ENCODE measurements at regions not wholly inside any gene's neighbourhood (a gene's known extent, or its start where the extent isn't known, plus 50 kb on each side); places are given as distances from the start of the nearest gene placed in this dataset.

- Histone ChIP-seq H3K4me1 (ENCODE audit: insufficient read depth, low read length, poor library complexity, severe bottlenecking) (no peaks in the 10 kb centered on the region), H3K9me2 (ENCODE audit: insufficient read depth, low read length) (no peaks in the 10 kb centered on the region), H3K36me3 (ENCODE audit: insufficient read depth, low read length) (no peaks in the 10 kb centered on the region), H3K27ac (ENCODE audit: low read depth, low read length, poor library complexity, severe bottlenecking) (no peak overlapping the region), H3K9me3 (ENCODE audit: low read length) (no peaks in the 10 kb centered on the region), H4K20me1 (ENCODE audit: insufficient read depth, low read length) (no peaks in the 10 kb centered on the region), H3K4me3 (ENCODE audit: low read depth, low read length, poor library complexity, severe bottlenecking) (no peak overlapping the region), H3K79me2 (ENCODE audit: insufficient read depth, low read depth, low read length) (no peaks in the 10 kb centered on the region), H3K4me2 (ENCODE audit: low read length) (no peak overlapping the region), H2AFZ (ENCODE audit: low read length) (no peak overlapping the region)
- no TSS peak for BruUV-seq (replicated peaks)
- POLR2A ChIA-PET, result no interaction called here
- CTCF ChIA-PET (ENCODE audit: unreplicated experiment), result no interaction called here
- no peak for DNase-seq (ENCODE audit: low spot score)
- no peak for TF ChIP-seq CTCF (conservative IDR thresholded peaks at IDR 0.05; ENCODE audit: low read length)
- TF ChIP-seq EZH2phosphoT487 (IDR thresholded peaks at IDR 0.05; ENCODE audit: borderline replicate concordance, low read depth, low read length), result no peak
- intact Hi-C loops (cut with micrococcal nuclease; ENCODE audit: unreplicated experiment), result no loop called here
Measured at GRCh38 chr12:27148791-27149190, 66.4 kb upstream of the C12orf71 start.

- POLR2A ChIA-PET, result no interaction called here
- DNase-seq (ENCODE audit: low spot score), result no peak
- Histone ChIP-seq H3K79me2 (ENCODE audit: insufficient read depth, low read depth, low read length) (no peaks in the 10 kb centered on the region), H3K9me2 (ENCODE audit: insufficient read depth, low read length) (no peaks in the 10 kb centered on the region), H4K20me1 (ENCODE audit: insufficient read depth, low read length) (no peaks in the 10 kb centered on the region), H3K4me1 (ENCODE audit: insufficient read depth, low read length, poor library complexity, severe bottlenecking) (no peaks in the 10 kb centered on the region), H2AFZ (ENCODE audit: low read length) (no peak overlapping the region), H3K9me3 (ENCODE audit: low read length) (no peaks in the 10 kb centered on the region), H3K27ac (ENCODE audit: low read depth, low read length, poor library complexity, severe bottlenecking) (no peak overlapping the region), H3K4me3 (ENCODE audit: low read depth, low read length, poor library complexity, severe bottlenecking) (no peak overlapping the region), H3K4me2 (ENCODE audit: low read length) (no peak overlapping the region), H3K36me3 (ENCODE audit: insufficient read depth, low read length) (no peaks in the 10 kb centered on the region)
- CTCF ChIA-PET (ENCODE audit: unreplicated experiment), result no interaction called here
- TF ChIP-seq CTCF (conservative IDR thresholded peaks at IDR 0.05; ENCODE audit: low read length), result no peak
- TF ChIP-seq EZH2phosphoT487 (IDR thresholded peaks at IDR 0.05; ENCODE audit: borderline replicate concordance, low read depth, low read length), result no peak
- intact Hi-C loops (cut with micrococcal nuclease; ENCODE audit: unreplicated experiment), result no loop called here
- BruUV-seq (replicated peaks), result no TSS peak
Measured at GRCh38 chr12:27151479-27151878, 69.1 kb upstream of the C12orf71 start.

GRCh38 chr12:27158297-27158696, 75.9 kb upstream of the C12orf71 start:
- Histone ChIP-seq H3K27ac (ENCODE audit: low read depth, low read length, poor library complexity, severe bottlenecking) (no peak overlapping the region), H2AFZ (ENCODE audit: low read length) (no peak overlapping the region), H3K9me2 (ENCODE audit: insufficient read depth, low read length) (no peaks in the 10 kb centered on the region), H3K36me3 (ENCODE audit: insufficient read depth, low read length) (no peaks in the 10 kb centered on the region), H3K4me3 (ENCODE audit: low read depth, low read length, poor library complexity, severe bottlenecking) (no peak overlapping the region), H4K20me1 (ENCODE audit: insufficient read depth, low read length) (no peaks in the 10 kb centered on the region), H3K4me1 (ENCODE audit: insufficient read depth, low read length, poor library complexity, severe bottlenecking) (no peaks in the 10 kb centered on the region), H3K79me2 (ENCODE audit: insufficient read depth, low read depth, low read length) (no peaks in the 10 kb centered on the region), H3K9me3 (ENCODE audit: low read length) (no peaks in the 10 kb centered on the region), H3K4me2 (ENCODE audit: low read length) (no peak overlapping the region)
- POLR2A ChIA-PET, result no interaction called here
- no TSS peak for BruUV-seq (replicated peaks)
- no peak for DNase-seq (ENCODE audit: low spot score)
- TF ChIP-seq CTCF (conservative IDR thresholded peaks at IDR 0.05; ENCODE audit: low read length) (no peak), EZH2phosphoT487 (IDR thresholded peaks at IDR 0.05; ENCODE audit: borderline replicate concordance, low read depth, low read length) (no peak)
- CTCF ChIA-PET (ENCODE audit: unreplicated experiment), result no interaction called here
- intact Hi-C loops (cut with micrococcal nuclease; ENCODE audit: unreplicated experiment), result no loop called here
